GM21526 (cell line): ENCODE measurements at regions not wholly inside any gene's neighbourhood (a gene's known extent, or its start where the extent isn't known, plus 50 kb on each side); places are given as distances from the start of the nearest gene placed in this dataset.

ENCODE experiments used
- ATAC-seq: cut with Tn5 transposase; IDR thresholded peaks from one replicate; pipeline ENCODE4 v1.9.1; 2021; ENCODE audit warnings: moderate library complexity; ENCODE audit not compliant: unreplicated experiment, low FRiP score

DNA sequence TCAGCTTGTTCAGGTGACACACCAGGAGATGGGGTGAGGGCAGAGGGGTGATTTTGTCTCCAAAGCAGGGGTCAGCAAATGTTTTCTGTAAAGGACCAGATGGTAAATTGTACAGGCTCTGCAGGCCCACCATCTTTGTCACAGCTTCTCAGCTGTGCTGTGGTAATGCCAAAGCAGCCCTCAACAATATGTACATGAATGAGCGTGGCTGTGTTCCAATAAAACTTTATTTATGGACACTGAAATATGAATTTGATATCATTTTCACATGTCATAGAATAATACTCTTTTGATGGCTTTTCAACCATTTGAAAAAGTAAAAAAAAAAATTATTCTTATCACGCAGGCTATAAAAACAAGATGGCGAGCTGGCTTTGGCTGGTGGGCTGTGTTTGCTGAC lies 206.4 kb upstream of the RPL38 start:
- ATAC-seq, result no peak

DNA sequence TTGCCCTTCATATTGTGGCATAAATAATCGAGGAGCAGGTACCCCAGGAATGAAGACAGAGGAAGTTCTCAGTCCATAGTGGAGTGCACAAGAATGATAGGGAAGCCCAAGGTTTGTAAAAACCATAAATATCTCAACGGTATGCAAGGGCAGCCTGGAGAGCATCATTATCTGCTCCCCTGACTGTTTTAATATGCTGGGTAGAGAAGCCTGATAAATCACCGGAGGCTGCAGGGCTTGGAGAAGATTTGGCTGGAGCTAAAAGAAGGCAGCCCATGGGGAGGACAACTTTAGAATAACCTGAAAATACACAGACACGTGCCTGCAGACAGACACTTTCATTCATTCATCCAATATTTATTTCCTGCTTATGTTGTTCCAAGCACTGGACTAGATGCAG lies 205.2 kb upstream of the RPL38 start:
- ATAC-seq, result no peak

DNA sequence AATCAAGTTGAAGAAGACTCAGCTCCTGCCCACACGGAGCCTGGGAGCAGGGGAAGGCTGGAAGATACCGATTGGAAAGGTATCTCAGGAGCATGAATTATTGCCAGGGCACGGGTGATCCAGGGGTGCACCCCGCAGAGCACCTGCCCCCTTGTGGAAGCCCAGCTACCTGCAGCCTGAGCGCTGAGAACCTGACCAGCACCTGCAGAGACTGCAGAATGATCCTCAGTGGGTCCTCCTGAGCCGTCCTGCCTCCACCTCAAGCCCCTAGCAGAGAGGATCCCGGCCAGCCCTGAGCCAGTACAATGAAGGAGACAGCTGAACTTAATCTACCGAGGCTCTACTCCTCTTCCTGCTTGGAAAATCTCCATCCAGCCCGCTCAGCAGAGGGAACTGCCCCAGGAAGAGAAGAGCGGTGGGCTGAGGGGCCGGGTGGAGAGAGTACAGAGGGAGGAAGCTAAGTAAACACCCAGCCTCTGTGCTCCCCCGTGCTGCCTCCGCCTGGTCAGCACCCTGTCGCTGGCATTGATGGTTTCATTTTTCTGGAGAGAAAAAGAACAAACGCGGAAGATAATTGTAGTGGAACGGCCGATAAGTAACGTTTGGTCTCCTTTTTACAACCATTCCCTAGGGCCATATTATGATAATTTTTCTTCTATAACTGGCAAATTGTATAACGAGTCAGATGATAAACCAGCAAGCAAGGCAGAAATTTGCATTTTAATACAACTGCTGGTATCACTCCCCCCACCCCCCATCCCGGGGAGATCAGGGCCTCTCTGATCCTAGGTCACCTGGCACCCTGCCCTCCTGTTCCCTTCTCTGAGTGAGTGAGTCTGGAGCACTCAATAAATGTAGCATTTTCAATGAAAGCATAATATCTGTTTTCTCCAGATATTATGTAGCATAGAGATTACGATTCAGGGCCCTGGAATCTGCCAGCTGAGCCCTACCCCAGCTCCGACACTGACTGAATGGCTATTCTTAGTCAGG lies 204.5 kb upstream of the RPL38 start:
- ATAC-seq, result peak; percentile 72

DNA sequence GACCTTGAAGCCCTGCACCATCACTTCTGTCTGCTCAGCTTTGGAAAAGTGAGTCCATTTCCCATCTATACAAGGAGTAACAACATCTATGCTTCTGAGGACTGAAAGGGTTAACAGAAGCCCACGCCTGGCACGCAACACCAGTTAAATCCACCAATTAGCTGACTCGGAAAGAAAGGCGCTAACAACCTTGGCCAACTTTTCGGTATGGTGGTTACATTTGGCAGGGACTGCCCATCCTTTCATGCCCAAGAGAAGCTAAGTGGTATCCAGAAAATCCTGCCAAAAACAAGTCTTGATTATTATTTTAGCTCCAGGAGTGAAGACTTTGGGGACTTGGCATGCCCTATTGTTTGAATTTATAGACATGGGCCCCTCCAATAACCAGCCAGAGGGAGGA lies 202.3 kb upstream of the RPL38 start:
- no peak for ATAC-seq

DNA sequence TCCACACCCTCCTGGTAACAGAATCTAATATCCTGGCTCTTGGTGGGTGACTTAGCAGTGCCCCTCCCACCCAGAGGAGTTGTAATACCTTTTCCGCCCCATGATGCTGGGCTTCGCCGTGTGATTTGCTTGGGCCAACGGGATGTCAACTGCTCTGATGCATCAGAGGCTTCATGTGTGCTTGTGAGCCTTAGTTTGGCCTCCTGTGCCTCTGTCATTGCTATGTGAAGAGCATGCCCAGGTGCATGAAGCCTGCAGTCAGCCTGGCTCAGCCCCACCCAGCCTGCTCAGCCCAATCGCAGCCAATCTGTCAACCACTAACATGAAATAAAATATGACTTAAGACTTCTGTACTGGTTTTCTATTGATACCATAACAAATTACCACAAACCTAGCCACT lies 201.2 kb upstream of the RPL38 start:
- ATAC-seq, result no peak

DNA sequence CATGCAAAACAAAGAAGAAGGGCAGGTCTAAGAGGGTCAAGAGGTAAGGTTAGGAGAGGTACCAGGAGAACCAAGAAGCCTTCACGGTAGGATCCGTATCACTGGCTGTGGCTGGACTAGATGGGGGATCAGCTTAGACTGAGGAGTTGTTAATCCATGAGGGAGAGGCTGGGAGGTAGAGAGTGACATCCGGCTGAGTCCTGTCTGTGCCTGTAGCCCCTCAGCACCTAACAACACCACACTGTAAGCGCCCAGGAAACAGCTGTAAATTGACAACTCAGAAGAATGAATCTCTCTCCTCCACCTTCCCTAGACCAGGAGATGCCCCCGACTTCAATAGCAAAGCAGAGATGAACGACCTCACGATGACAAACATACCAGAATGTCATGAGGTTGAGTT lies 199.4 kb upstream of the RPL38 start:
- ATAC-seq, result no peak

DNA sequence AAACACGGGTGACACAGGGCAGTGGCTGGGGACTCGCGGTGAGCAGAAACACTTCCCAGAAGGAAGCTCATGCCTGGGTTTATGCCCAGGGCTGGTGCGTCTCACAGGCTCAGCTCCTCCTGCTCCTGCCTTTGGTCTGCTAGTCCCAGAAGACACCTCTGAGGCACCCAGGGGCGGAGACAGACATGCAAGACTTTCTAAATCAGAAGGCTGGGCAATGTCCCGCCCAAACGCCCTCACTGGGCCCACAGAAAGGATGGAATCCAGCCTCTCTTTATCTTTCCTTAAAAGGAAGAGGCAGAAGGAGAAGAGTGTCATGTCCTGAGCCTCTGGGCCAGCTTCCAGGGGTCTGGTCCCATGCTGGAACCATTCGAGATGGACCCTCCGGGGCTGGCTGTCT lies 197.7 kb upstream of the RPL38 start:
- ATAC-seq, result no peak

DNA sequence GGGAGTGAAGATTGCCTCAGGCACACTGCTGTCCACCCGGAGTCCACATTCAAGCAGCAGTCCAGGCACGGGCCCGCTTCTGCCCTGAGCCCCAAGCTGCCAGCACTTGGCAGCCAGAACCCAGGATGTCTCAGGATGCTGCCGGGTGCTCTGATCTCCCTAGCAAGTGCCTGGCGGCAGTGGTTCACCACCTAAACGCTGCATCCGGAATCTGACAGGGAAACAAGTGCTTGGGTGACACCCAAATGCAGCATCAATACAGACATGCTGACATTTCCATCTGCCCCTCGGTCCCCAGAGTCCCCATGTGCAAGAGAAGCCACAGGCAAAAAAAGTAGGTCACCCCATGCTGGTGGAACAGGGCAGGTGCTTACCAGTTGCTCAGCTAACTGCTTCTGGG lies 197.1 kb upstream of the RPL38 start:
- ATAC-seq, result no peak

DNA sequence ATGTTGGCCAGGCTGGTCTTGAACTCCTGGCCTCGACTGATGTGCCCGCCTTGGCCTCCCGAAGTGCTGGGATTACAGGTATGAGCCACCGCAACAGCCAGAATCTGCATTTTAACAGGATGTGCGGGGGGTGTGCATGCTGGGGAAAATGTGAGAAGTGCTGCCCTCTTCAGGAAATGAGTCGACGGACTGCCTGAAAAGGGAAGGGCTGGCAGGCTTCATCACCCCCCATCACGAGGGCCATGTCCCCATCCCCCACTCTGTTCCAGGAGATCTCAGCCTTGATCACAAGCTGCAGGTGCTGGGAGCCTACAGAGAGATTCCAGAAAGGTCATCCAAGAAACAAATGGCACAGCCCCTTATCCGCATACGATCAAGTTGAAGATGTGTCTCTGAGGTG lies 195.3 kb upstream of the RPL38 start:
- ATAC-seq, result no peak

DNA sequence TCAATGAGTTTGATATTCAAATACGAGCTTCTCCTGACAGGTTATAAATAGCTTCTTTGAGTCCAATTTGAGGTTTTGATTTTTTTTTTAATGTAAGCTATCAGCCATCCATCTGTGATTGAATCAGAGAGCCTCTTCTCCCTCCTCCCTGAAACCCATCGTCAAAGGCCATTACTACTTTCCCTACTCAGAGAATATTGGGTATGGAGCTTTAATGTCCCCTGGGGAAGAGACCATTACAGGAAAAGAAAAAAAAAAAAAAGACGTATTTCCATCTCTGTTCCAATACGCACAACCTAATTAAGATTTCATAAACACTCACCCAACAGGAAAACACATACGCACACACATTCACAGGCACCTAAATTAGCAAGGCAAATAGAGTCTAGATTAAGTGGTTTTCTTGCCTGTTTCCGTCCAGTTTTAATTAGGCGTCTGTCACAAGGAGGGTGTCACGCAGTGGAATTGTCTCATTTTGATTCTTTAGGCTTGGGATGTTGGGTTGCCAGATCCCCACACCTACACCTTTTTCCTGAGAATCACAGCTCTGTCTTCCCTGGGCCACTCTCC lies 194.3 kb upstream of the RPL38 start:
- ATAC-seq, result no peak

DNA sequence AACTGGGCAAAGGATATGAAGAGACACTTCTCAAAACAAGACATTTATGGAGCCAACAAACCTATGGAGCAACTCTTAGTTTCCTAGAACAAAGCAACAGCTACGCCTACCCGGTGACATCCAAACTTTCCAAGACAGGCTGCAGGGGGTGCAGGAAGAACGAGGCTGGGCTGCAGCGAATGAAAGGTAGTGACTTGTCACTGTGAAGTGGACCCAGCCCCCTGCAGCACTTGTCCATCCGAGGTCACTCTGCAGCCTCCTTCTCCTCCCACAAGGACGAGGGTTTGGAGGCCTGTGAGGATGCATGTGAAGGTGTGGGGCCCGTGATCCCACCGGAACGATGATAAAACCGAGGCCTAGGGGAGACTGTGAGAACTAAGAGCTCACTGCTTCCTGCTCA lies 192.6 kb upstream of the RPL38 start:
- ATAC-seq, result no peak

DNA sequence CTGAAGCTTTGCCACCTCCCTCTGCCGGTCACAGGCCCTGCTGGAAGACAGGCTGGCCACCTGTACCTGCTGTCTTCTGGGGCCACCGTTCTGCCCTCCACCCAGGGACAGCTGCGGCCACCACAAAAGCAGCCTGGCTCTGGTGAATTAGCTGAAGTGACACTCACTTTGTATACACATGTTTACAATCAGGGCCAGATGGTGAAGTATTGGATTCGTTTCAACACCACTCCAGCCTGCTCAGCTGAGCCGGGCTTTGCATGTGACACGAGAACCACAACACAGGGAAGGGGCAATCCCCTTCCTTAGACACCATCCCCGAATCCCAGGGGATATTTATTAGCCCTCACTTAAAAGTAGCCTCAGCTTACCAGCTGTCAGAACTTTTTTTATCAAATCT lies 191.5 kb upstream of the RPL38 start:
- ATAC-seq, result no peak

DNA sequence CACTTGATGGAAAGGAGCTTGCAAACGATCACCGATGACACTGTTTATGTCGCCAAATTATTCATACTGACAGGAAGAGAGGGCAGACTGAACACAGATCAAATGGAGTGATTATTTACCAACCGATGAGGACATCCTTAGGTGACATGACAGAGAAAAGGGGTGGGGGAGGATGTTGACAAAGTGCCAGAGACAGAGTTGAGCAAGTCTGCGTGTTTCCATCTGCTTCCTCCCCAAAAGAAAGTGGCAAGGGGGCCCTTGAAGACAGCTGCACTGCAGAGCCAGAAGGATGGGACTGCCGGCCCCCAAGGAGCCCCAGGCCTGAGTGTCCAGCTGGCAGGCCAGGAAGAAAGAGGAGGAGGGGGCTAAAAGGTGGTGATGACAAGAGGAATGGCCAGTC lies 191.0 kb upstream of the RPL38 start:
- ATAC-seq, result no peak

DNA sequence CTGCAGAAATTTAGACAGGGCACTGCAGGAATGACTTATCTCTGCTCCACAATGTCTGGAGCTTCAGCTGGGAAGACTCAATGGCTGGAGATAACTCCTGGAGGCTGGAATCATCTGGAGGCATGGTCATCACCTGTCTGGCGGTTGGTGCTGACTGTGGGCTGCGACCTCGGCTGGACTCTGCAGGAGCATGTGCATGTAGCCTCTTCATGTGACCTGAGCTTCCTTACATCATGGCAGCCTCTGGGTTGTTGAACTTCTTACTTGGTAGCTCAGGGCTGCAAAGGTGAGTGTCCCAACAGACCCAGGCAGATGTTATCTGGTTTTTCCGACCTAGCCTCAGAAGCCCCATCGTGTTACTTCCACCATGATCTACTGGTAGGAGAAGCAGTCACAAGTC lies 188.2 kb upstream of the RPL38 start:
- ATAC-seq, result no peak

DNA sequence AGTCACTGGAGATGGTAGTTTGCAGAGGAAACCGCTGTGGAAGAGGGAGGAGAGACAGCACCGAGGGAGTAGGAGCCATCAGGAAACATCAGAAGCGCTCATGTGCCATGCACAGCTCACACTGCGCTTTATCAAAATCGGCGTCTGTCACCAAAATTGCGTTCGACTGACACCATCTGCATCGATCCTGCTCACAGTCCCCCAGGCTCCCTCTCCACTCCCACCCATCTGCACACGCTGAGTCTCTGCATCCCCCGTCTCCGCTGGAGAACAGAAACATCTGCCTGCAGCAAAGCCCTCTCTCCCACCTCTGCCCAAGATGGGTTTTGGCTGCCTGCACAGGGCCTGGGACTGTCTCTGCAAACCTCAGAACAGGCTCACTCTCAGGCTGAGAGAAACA lies 187.5 kb upstream of the RPL38 start:
- ATAC-seq, result no peak

DNA sequence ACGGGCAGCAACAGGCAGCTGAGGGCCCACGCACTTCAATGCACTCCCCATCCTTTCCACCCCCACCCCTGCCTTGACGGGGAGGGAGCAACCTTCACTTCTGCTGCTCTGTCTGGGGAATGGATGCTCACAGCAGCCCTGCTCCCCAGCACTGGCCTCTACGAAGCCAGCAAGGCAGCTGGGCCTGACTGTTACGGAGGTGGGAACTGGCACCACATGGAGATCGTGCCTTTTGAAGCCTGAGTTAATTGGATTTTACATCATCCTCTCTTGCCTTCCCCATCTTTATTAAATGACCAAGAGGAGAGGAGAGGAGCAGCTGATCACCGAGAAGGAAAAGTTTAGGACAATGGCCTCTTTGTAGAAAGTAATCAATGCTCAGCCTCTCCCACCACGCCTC lies 187.0 kb upstream of the RPL38 start:
- ATAC-seq, result no peak

DNA sequence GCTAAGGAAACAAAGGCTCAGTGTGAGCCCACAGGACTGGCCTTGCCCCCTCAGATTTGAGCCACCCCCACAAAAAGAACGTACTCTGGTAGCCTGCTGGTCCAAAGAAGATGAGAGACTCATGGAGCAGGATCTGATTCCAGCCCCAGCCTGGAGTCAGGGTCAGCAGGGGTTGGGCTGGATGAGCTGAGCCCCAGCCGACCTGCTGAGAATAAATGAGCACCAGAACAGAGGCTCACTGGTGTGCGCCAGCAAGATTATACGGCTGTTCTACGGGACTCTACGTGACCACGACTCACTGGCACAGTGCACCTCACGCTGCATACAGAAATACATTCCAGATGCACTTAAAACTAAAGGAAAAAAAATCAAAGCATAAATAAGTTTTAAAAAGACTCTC lies 186.0 kb upstream of the RPL38 start:
- ATAC-seq, result no peak

DNA sequence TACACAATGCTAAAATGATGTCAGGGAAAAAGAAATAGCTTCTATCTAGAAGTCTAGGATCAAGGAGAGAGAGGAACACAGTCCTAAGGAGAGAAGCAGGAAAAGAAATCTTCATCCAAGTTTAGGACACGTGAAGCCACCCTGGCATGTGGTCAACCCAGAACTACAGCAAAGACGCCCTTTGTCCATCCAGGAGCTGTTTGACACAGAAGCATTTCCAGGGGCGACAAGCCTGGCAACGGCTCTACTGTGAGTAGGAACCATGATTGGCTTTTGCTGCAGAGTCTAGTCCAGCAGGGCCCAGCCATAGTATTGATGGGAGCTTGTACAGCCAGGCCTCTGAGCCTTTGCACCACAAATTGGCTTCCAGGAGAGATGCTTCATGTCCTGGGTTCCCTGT lies 185.4 kb upstream of the RPL38 start:
- no peak for ATAC-seq

DNA sequence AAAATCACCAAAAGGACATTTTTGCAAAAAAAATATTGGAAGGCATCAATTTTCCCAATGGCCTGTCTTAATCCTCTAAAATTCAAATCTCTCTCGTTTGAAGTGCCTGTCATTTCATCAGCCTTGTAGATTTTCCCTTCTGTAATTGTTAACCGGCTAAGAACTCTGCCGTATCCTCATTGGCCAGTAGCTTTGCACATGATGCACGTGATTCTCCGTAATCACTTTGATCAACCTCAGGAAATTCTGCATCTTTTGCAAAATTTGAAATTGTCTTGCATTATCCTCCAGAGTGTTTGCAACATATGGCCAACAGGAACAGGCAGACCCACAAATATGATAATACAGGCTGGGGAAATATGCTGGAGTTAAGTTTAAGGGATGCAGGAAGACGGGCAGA lies 184.2 kb upstream of the RPL38 start:
- no peak for ATAC-seq

DNA sequence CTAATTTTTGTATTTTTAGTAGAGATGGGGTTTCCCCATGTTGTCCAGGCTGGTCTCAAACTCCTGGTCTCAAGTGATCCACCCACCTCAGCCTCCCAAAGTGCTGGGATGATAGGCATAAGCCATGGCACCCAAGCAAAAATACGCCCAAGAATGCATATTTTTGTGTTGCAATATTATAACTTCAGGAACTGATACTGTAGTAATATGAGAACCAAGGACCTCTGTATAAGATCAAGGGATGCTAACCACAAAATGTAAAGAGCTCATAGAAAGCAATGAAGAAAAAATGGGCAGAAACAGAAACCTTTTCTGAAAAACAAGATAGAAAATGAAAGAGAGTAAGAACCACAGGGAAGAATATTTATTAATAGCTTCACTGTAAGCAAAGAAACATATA lies 183.6 kb upstream of the RPL38 start:
- ATAC-seq, result no peak

DNA sequence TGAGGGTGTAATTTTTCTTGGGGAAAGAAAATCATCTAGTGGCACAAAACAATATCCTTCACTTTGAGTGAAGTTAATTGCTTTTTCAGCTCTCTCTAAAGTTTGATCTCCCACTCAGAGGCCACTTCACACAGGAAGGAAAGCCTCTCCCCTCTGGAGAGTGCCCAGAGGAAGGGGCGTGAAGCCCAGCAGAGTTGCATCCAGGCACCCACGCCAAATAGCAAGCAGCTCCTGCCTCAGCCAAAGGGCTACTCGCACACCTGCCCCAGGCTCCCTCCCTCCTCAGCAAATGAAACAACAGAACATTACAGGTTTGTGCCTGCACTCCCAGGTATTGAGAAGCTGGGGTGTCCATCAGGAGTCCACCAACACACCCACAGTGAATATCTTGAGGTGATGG lies 183.0 kb upstream of the RPL38 start:
- ATAC-seq, result no peak

DNA sequence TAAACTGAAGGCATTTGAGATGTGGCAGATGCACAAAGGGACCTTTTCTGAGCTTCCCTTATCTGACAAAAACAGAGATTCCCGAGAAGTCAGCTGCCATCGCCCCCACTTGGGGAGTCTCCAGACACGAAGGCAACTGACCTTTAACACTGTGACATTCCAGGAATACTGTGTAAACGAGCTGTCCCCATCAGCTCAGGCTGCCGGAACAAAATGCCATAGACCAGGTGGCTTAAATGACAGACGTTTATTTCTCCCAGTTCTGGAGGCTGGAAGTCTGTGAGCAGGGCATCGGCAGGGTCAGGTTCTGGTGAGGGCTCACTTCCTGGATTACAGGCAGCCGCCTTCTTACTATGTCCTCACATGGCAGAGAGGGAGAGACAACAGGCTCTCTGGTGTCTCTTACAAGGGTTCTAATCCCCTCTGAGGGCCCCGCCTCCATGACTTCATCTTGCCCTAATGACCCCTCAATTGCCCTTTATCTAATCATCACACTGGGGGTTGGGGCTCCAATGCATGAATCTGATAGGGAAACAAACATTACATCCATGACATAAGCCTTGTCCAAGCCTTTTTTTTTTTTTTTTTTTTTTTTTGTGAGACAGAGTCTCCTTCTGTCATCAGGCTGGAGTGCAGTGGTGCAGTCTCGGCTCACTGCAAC lies 178.5 kb upstream of the RPL38 start:
- no peak for ATAC-seq
